DMS 273 (cell line): ENCODE measurements at regions not wholly inside any gene's neighbourhood (a gene's known extent, or its start where the extent isn't known, plus 50 kb on each side); places are given as distances from the start of the nearest gene placed in this dataset.
"Not testable (repeated sequence)": the region's sequence is repeated elsewhere in the genome, so short reads cannot be mapped to it uniquely, and the experiment has no call there.

ENCODE experiments used
- DNase-seq: peaks from one replicate; lab custom pipeline; 2025; ENCODE audit not compliant: unreplicated experiment; lab: John Stamatoyannopoulos, UW

DNA sequence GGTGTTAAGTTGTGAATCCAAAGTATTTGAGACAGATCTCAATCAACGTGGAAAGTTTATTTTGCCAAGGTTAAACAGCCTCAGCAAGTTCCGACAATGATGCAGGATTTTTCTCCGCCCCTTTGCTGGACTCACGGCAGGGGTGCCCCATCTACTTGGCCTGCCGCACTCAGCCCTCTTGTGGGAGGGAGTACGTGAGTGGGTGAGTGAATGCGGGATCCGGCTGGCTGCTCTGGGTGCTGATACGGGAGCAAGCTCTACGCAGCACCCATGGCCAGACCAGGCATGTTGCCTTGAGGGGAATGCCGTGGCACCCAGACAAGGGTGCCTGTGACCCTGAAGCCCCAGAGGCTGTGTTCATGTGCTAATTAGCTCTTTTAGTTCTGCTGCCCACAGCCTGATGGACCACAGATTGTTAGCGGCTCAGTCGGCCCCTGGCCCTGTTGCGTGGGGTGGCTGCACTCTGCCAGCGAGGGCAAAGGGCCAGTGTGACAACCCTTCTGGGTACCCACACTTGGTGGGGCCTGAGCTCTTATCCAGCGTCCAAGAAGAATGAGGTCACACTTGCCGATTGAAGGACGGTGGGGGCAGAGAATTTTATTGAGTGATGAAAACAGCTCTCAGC is 81.2 kb upstream of the FAM153A start:
- DNase-seq: not testable (repeated sequence)

GRCh38 chr5:177857642-177858200 is 75.0 kb upstream of the FAM153A start:
- DNase-seq: not testable (repeated sequence)

DNA sequence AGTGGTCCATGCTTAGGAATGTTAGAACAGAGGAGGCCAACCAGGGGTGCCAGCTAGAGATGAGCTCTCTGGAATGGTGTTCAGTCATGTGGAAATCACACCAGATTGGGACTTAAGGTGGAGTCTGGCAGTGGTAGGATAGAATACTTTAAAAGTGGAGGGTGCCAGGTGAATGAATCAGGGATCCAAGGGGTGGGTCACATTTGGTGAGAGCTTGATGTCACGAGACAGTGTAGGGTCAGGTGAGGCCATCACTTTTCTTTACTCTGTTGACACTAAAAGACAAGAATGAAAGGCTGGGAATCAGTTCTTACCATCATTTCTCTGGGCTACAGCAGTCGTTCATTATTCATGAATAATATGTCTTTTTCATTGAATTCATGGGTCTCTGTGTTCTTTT is 73.8 kb upstream of the FAM153A start:
- DNase-seq: not testable (repeated sequence)

DNA sequence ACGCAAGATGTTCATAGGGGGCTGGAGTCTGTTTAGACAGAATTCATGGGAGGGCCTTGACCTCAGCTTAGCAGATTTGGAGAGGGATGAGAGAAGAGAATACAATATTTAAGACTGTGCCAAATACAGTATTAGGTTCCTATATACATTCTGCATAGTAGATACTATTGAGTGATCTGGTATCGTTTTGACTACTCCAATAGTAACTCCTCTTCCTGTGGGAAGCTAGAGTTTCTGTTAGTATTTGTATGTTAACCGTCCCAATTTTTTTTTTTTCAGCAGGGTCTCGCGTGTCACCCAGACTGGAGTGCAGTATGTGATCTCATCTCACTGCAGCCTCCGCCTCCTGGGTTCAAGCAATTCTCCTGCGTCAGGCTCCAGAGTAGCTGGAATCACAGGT is 65.2 kb upstream of the FAM153A start:
- DNase-seq: not testable (repeated sequence)

DNA sequence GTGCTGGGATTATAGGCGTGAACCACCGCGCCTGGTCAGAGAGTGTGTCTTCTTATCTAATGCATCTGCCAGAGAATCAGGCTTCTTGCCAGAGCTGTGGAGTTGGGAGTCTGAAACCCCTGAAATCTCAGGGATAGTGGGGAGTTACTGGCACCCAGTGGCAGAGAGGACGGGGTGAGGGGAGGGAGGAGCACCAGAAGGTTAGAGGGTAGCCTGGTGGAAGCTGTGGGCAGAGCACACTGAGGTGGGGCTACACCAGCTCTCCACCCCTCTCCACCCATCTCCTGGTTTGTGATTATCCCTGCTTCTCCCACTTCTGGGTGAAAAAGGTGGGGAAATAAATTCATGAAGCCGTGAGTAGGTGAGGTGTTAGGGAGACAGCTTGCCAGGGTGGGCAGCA is 63.9 kb upstream of the FAM153A start:
- DNase-seq: peak; percentile 37

DNA sequence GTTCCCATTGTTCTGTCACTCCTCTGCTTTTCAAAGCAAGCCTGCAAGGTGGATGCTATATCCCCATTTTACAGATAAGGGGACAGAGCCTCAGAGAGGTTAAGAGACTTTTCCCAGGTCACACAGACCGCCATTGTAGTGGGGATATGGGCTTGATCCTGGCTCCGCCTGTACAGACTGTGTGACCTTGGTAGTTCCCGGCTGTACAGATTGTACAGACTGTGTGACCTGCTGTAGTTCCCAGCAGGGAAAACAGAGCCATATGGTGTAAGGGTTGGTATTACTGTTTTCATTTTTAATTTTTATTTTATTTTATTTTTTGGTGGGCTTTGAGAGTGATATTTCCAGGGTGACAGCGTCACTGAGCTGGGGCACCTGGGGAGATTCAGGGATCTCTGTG is 63.2 kb upstream of the FAM153A start:
- not testable (repeated sequence) for DNase-seq

DNA sequence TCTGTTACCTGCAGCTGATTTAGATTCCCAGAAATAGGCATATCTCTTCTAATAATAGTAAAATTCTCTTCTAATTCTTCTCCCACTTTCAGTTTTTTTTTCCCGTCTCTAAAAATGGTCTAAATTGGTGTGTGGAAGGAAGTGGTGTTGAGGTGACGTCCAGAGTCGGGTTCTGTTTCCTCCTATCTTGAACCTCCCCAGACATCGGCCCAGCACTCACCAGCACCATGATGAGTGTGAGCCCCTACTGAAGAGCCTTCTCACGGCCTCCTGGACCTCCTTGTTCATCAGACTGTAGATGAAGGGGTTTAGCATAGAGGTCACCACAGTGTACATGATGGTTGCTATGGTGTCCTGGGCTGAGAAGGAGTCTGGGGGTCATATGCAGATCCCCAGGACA is 53.5 kb upstream of the FAM153A start:
- DNase-seq: not testable (repeated sequence)
